ENCODE measurements at regions not wholly inside any gene's neighbourhood (a gene's known extent, or its start where the extent isn't known, plus 50 kb on each side); places are given as distances from the start of the nearest gene placed in this dataset.
"Not testable (repeated sequence)": the region's sequence is repeated elsewhere in the genome, so short reads cannot be mapped to it uniquely, and the experiment has no call there.

DNA sequence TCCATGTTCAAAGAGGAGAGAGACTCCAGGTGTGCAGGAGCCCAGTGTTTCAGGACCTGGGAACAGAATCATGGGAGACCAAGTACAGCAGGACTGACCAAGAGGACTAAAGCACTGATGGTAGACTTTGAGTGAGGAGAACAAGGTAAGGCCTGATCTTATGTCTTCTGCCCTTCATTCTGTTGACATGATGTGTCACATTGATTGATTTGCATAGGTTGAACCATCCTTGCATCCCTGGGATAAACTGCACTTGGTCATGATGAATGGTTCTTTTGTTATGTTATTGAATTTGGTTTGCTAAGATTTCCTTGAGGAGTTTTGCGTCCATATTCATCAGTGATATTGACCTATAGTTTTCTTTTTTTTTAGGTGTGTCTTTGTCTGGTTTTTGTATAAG is 497.0 kb downstream of the TMEM121 start:
- Mint-ChIP-seq H3K9me3 (ENCODE audit: unreplicated experiment) (peaks cover 38% of the 10 kb centered on the region), H3K36me3 (ENCODE audit: unreplicated experiment) (no peaks in the 10 kb centered on the region), H3K27ac (ENCODE audit: unreplicated experiment) (no peak overlapping the region), H3K4me1 (ENCODE audit: unreplicated experiment) (no peaks in the 10 kb centered on the region), H3K27me3 (ENCODE audit: unreplicated experiment) (no peaks in the 10 kb centered on the region), H3K4me3 (ENCODE audit: unreplicated experiment) (no peak overlapping the region)
- DNase-seq (ENCODE audit: extremely low spot score, unreplicated experiment): no peak
- TF ChIP-seq, protein P1, sequence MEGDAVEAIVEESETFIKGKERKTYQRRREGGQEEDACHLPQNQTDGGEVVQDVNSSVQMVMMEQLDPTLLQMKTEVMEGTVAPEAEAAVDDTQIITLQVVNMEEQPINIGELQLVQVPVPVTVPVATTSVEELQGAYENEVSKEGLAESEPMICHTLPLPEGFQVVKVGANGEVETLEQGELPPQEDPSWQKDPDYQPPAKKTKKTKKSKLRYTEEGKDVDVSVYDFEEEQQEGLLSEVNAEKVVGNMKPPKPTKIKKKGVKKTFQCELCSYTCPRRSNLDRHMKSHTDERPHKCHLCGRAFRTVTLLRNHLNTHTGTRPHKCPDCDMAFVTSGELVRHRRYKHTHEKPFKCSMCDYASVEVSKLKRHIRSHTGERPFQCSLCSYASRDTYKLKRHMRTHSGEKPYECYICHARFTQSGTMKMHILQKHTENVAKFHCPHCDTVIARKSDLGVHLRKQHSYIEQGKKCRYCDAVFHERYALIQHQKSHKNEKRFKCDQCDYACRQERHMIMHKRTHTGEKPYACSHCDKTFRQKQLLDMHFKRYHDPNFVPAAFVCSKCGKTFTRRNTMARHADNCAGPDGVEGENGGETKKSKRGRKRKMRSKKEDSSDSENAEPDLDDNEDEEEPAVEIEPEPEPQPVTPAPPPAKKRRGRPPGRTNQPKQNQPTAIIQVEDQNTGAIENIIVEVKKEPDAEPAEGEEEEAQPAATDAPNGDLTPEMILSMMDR (IDR thresholded peaks at IDR 0.05): no peak

DNA sequence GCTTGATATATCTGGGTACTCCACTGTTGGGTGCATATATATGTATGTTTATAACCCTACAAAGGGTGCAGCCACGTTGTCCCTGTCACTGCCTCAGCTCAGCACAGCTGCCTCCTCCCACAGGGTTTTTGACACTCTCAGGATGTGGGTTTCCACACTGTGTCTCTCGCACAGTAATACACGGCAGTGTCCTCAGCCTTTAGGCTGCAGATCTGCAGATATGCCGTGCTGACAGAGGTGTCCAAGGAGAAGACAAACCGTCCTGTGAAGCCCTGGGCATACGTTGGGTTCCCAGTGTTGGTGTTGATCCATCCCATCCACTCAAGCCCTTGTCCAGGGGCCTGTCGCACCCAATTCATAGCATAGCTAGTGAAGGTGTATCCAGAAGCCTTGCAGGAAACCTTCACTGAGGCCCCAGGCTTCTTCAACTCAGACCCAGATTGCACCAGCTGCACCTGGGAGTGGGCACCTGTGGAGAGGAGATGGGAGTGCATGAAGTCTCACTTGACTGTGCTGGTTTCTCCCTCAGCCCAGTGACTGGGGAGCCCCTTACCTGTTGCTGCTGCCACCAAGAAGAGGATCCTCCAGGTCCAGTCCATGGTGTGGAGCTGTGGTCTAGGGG is 498.7 kb downstream of the TMEM121 start:
- DNase-seq (ENCODE audit: extremely low spot score, unreplicated experiment): no peak
- no peak overlapping the region for H3K4me3 Mint-ChIP-seq (ENCODE audit: unreplicated experiment)
- TF ChIP-seq, protein P1 (IDR thresholded peaks at IDR 0.05): no peak
- no peaks in the 10 kb centered on the region for H3K36me3 Mint-ChIP-seq (ENCODE audit: unreplicated experiment)
- H3K4me1 Mint-ChIP-seq (ENCODE audit: unreplicated experiment): no peaks in the 10 kb centered on the region
- H3K27ac Mint-ChIP-seq (ENCODE audit: unreplicated experiment): no peak overlapping the region
- H3K9me3 Mint-ChIP-seq (ENCODE audit: unreplicated experiment): peaks cover 36% of the 10 kb centered on the region
- H3K27me3 Mint-ChIP-seq (ENCODE audit: unreplicated experiment): no peaks in the 10 kb centered on the region

DNA sequence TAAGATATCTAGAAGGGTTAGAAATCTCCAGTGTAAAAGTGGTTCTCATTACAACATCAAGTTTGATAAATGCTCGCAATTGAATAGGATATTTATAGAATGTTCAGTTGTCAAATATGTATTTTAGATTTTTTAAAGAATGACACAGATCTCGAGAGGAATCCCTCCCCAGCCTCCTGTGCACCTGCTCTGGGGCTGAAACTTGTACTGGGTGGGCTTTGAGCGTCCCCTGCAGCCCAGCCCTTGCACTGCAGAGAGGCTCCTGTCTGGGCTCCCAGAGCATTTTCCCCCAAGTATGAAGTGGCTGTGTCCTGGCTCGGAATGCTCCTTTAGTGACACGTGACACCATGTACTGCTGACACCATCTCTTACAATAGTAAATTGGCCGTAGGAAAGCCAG is 499.6 kb downstream of the TMEM121 start:
- Mint-ChIP-seq H3K9me3 (ENCODE audit: unreplicated experiment) (peaks cover 36% of the 10 kb centered on the region), H3K27me3 (ENCODE audit: unreplicated experiment) (no peaks in the 10 kb centered on the region), H3K27ac (ENCODE audit: unreplicated experiment) (no peak overlapping the region), H3K36me3 (ENCODE audit: unreplicated experiment) (no peaks in the 10 kb centered on the region), H3K4me1 (ENCODE audit: unreplicated experiment) (no peaks in the 10 kb centered on the region), H3K4me3 (ENCODE audit: unreplicated experiment) (no peak overlapping the region)
- TF ChIP-seq, protein P1 (IDR thresholded peaks at IDR 0.05): no peak
- DNase-seq (ENCODE audit: extremely low spot score, unreplicated experiment): no peak

DNA sequence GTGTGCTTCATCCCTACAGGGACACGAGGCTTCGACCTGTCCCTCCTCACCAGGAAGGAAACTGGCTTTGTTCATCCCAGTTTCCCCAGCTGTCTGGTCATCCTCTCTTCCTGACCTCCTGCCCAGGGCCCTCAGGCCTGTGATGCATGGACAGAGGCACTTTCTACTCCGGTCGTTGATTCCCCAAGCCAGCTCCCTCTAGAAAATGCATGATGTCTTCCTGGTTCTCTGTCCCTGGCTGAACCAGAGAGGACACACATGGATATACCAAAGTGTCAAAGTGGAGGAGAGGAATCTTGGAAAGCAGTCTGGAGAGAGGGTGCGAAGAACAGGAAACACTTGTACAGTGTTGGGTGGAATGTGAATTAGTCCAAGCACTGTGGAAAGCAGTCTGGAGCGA is 501.4 kb downstream of the TMEM121 start:
- not testable (repeated sequence) for H3K4me3 Mint-ChIP-seq (ENCODE audit: unreplicated experiment); DNase-seq (ENCODE audit: extremely low spot score, unreplicated experiment); H3K4me1 Mint-ChIP-seq (ENCODE audit: unreplicated experiment); H3K27me3 Mint-ChIP-seq (ENCODE audit: unreplicated experiment); H3K27ac Mint-ChIP-seq (ENCODE audit: unreplicated experiment); H3K36me3 Mint-ChIP-seq (ENCODE audit: unreplicated experiment)
- H3K9me3 Mint-ChIP-seq (ENCODE audit: unreplicated experiment): peaks cover 47% of the 10 kb centered on the region

DNA sequence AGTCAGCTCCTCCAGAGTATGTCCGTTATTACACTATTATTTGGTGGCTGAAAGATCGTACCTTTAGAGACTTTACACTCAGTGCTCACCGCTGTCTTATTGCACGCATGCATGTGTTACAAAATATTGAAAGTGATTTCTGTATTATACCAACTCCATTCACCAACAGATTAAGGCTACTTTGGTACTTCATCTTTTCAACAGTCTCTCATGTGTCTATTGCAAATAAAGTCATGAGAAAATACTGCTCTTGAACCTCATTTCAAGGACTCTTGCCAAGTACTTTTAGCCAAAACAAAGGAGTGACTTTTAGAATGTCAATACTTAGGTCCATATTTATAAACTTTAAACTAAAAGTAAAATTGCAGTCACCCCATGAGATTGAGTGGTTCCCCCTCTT is 503.6 kb downstream of the TMEM121 start:
- Mint-ChIP-seq H3K36me3 (ENCODE audit: unreplicated experiment) (no peaks in the 10 kb centered on the region), H3K9me3 (ENCODE audit: unreplicated experiment) (peaks cover 53% of the 10 kb centered on the region), H3K27me3 (ENCODE audit: unreplicated experiment) (no peaks in the 10 kb centered on the region), H3K4me1 (ENCODE audit: unreplicated experiment) (no peaks in the 10 kb centered on the region), H3K27ac (ENCODE audit: unreplicated experiment) (no peak overlapping the region), H3K4me3 (ENCODE audit: unreplicated experiment) (no peak overlapping the region)
- no peak for DNase-seq (ENCODE audit: extremely low spot score, unreplicated experiment)
- TF ChIP-seq, protein P1 (IDR thresholded peaks at IDR 0.05): no peak

DNA sequence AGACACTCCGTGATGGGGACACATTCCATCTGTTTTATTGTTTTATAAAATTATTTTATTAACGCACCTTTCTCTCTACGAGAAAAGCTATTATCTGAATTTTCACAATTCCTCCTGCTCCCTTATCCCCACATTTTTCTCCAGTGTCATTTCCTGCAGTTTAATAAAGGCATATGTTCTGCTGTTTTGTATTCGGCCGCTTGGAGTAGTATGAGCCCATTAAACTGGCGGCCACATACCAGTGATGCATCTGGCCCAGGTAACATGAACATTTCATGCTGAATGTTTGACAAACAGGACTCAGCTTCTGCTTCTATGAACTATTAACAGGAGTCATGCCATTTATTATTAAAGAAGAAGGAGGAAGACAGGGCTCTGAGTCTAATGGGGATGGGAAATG is 511.0 kb downstream of the TMEM121 start:
- TF ChIP-seq, protein P1 (IDR thresholded peaks at IDR 0.05): no peak
- Mint-ChIP-seq H3K9me3 (ENCODE audit: unreplicated experiment) (peaks cover 53% of the 10 kb centered on the region), H3K27ac (ENCODE audit: unreplicated experiment) (no peak overlapping the region), H3K27me3 (ENCODE audit: unreplicated experiment) (no peaks in the 10 kb centered on the region), H3K4me1 (ENCODE audit: unreplicated experiment) (no peaks in the 10 kb centered on the region), H3K36me3 (ENCODE audit: unreplicated experiment) (no peaks in the 10 kb centered on the region), H3K4me3 (ENCODE audit: unreplicated experiment) (no peak overlapping the region)
- DNase-seq (ENCODE audit: extremely low spot score, unreplicated experiment): no peak

Measured in osteocyte (in vitro differentiated cells).